IPS-18a (cell line): ENCODE measurements at regions not wholly inside any gene's neighbourhood (a gene's known extent, or its start where the extent isn't known, plus 50 kb on each side); places are given as distances from the start of the nearest gene placed in this dataset.

Source experiments
- H3K27ac ChIP-seq: one replicate; pipeline ENCODE4 v1.5.1; 2013; ENCODE audit warnings: low read length
- H3K27me3 ChIP-seq: one replicate; pipeline ENCODE4 v1.6.1; 2013; ENCODE audit warnings: mild to moderate bottlenecking, low read length; ENCODE audit not compliant: control insufficient read depth, insufficient read depth
- H3K36me3 ChIP-seq: one replicate; pipeline ENCODE4 v1.6.1; 2013; ENCODE audit warnings: low read depth, low read length; ENCODE audit not compliant: control insufficient read depth
- H3K4me1 ChIP-seq: one replicate; pipeline ENCODE4 v1.6.1; 2013; ENCODE audit warnings: low read depth, low read length; ENCODE audit not compliant: control insufficient read depth
- H3K4me3 ChIP-seq: one replicate; pipeline ENCODE4 v1.5.1; 2013; ENCODE audit warnings: low read length
- H3K9ac ChIP-seq: one replicate; pipeline ENCODE4 v1.6.1; 2013; ENCODE audit warnings: mild to moderate bottlenecking, low read length, moderate library complexity
- H3K9me3 ChIP-seq: one replicate; pipeline ENCODE4 v1.6.1; 2013; ENCODE audit warnings: low read depth, low read length; ENCODE audit not compliant: control insufficient read depth

DNA sequence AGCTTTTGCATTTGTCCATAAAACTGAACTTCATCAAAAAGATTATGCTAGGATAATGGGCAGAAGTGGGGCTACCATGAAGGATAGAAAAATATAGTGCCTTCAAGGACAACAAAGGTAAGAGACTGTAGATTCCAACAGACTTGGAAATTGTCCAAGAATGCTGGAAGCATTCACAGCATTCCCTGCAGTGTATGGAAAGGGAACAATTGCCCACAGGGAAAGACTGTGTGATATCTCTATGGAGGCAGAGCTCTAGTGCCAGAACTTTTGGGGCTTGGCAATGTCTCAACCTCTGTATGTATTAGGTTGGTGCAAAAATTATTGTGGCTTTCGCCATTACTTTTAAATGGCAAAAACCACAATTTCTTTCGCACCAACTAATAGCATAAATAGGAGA is 1598.8 kb upstream of the MIR17HG start:
- Histone ChIP-seq H3K27me3 (no peaks in the 10 kb centered on the region), H3K4me1 (no peaks in the 10 kb centered on the region), H3K36me3 (no peaks in the 10 kb centered on the region), H3K9me3 (no peaks in the 10 kb centered on the region), H3K27ac (no peak overlapping the region), H3K9ac (no peak overlapping the region), H3K4me3 (no peak overlapping the region)

DNA sequence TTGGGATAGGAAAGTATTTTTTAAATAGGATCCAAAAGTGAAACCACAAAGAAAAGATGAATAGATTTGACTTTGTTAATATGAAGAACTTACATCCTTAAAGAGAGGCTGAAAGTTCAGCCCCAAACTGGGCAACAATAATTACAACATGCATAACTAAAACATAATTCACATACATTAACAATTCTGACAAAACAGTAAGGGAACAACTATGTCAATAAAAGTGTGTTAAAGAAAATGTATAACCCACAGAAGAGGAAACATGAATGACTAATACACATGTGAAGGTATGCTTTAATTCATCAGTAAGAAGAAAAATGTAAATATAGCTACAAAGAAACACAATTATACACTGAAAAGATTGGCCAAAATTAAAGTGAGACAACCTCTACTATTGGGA is 1597.6 kb upstream of the MIR17HG start:
- H3K4me1 ChIP-seq: no peaks in the 10 kb centered on the region
- H3K4me3 ChIP-seq: no peak overlapping the region
- no peak overlapping the region for H3K27ac ChIP-seq
- no peaks in the 10 kb centered on the region for H3K27me3 ChIP-seq
- peaks cover 2% of the 10 kb centered on the region for H3K9me3 ChIP-seq
- H3K9ac ChIP-seq: no peak overlapping the region
- no peaks in the 10 kb centered on the region for H3K36me3 ChIP-seq

DNA sequence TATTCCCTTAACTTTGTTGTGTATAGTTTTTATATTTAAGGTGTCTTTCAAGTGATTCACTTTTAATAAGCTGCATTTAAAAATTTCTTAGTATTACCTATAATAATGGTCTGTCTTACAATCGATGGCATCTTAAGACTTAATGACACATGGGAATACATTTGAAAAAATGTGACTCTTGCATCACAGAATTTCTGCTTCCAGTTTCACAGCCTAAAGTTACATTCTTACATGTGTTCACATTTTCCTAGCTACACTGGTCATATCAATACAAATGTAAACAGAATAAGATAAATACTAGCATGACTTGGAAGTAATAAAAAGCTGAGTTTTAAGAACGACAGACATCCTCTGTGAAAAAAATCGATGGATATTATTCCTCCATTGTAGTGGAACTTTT is 1597.1 kb upstream of the MIR17HG start:
- H3K9me3 ChIP-seq: peaks cover 5% of the 10 kb centered on the region
- no peak overlapping the region for H3K9ac ChIP-seq
- no peaks in the 10 kb centered on the region for H3K36me3 ChIP-seq
- no peaks in the 10 kb centered on the region for H3K4me1 ChIP-seq
- no peaks in the 10 kb centered on the region for H3K27me3 ChIP-seq
- H3K4me3 ChIP-seq: no peak overlapping the region
- H3K27ac ChIP-seq: no peak overlapping the region

DNA sequence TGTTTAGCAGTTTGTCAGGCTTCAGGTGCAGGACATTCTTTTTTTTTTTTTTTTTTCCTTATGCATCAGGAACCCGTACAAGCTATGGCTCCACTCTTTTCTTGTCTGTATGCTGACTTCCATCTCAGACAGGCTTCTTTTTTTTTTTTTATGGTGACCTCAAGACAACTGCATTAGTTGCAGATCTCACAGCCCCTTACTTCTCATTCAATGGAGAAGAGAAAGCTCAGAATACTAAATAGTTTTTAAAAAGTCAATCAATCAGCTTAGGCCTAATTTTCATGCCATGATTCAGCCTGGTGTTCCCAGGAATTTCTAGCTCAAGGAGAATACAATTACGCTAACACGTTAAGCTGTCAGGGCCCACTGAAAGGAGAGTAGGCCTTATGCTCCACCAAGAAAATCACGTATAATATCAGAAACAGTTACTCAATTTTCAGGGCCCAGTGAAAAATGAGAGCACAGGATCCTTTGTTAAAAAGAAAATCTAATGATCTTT is 1596.0 kb upstream of the MIR17HG start:
- no peaks in the 10 kb centered on the region for H3K36me3 ChIP-seq
- no peak overlapping the region for H3K4me3 ChIP-seq
- H3K9ac ChIP-seq: no peak overlapping the region
- no peaks in the 10 kb centered on the region for H3K27me3 ChIP-seq
- peaks cover 15% of the 10 kb centered on the region for H3K9me3 ChIP-seq
- no peaks in the 10 kb centered on the region for H3K4me1 ChIP-seq
- H3K27ac ChIP-seq: no peak overlapping the region

DNA sequence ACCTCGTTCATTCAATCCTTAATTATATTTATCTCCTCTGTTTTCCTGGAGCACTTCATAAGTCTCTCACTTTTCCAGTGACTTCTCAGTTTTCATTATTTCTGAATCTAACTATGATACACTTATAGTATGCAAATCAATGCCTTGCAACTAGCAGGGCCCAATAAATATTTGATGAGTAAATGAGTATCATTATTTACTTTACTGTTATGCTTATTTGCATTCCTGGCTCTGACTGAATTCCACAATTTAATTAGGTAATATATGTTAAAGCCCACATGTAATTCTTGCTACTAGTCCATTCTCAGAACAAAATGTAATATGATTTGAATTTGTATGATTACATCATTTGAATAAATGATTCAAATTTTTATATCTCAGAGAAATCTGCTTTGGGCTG is 1595.1 kb upstream of the MIR17HG start:
- H3K27me3 ChIP-seq: no peaks in the 10 kb centered on the region
- no peaks in the 10 kb centered on the region for H3K4me1 ChIP-seq
- peaks cover 17% of the 10 kb centered on the region for H3K9me3 ChIP-seq
- H3K36me3 ChIP-seq: no peaks in the 10 kb centered on the region
- H3K9ac ChIP-seq: no peak overlapping the region
- H3K27ac ChIP-seq: no peak overlapping the region
- H3K4me3 ChIP-seq: no peak overlapping the region

DNA sequence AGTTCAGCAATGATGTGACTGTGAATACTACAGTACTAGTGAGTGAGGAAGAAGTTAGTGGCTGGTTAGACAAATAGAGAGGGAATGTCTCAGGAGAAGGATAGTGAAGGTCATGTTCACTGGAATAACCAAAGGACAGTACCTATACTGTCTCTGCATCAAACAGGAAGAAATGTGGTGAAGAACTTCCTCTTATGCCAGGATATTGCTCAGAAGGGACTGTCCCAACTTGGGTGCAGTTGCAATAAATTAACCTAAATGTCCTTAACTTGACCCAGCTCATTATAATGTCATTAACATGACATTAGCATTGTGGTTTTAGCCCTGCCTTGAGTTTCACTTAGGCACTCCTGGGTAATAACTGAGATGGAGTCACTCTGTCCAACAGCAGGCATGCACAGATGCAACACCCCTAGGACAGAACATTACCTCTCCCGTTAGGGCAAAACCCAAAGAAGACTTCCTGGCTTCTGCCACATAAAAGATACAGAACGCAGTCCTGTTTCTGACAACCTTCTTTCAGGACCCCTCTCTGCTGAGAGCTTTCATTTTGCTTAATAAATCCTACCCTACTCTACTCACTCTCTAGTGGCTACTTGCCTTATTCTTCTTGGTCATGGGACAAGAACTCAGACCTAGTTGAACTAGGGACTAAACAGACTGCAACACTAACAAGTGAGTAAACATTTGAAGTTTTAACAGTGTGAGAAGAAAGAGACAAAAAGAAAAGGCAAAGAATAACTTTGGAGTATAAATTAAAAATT is 1591.6 kb upstream of the MIR17HG start:
- H3K4me3 ChIP-seq: no peak overlapping the region

DNA sequence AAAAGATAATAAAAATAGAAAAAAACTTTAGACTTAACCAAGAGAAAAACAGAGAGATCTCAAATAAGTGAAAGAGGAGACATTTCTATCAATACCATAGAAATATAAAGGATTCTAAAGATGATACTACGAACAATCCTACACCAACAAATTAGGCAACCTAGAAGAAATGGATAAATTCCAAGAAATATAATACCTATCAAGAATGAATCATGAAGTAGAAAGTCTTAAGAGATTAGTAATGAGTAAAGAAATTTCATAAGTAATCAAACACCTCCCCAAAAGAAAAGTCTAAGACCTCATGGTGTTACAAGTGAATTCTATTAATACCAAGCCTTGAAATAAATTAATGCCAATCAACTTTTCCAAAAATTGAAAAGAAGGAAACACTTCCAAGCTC is 1584.5 kb upstream of the MIR17HG start:
- H3K9me3 ChIP-seq: no peaks in the 10 kb centered on the region
- no peak overlapping the region for H3K9ac ChIP-seq
- no peaks in the 10 kb centered on the region for H3K27me3 ChIP-seq
- H3K4me1 ChIP-seq: peaks cover 5% of the 10 kb centered on the region
- H3K27ac ChIP-seq: no peak overlapping the region
- no peaks in the 10 kb centered on the region for H3K36me3 ChIP-seq
- no peak overlapping the region for H3K4me3 ChIP-seq

More for the DNA sequence above, 1591.6 kb upstream of the MIR17HG start:
- no peaks in the 10 kb centered on the region for H3K36me3 ChIP-seq
- H3K9ac ChIP-seq: no peak overlapping the region
- H3K4me1 ChIP-seq: no peaks in the 10 kb centered on the region
- no peaks in the 10 kb centered on the region for H3K27me3 ChIP-seq
- H3K27ac ChIP-seq: no peak overlapping the region
- peaks cover 17% of the 10 kb centered on the region for H3K9me3 ChIP-seq

DNA sequence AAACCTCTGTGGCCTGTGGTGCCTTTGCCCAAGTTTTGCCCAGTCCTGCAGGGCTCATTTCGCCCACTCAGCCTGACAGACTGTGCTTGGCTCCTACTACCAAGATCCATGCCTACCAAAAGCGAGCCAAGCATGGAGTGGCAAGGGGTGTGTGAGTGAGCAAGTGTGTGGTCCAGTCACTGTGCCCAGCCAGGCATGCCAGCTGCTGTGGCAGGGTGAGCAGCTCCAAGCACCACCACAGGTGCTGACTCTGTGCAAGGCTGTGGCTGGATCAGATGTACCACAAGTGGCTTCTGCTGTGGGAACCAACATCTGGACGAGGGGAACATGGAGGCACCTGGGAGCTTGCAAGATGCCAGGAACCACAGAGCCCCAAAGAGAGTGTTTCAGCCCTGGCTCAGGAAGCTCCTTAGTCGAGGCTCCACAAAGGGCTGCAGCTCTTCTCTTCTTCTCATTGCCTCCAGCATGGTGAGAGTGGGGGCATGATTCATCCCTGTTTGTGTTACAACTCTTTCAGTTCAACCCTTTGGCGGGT is 1564.2 kb upstream of the MIR17HG start:
- H3K36me3 ChIP-seq: no peaks in the 10 kb centered on the region
- H3K9ac ChIP-seq: no peak overlapping the region
- no peaks in the 10 kb centered on the region for H3K4me1 ChIP-seq
- H3K9me3 ChIP-seq: no peaks in the 10 kb centered on the region
- H3K4me3 ChIP-seq: no peak overlapping the region
- H3K27me3 ChIP-seq: no peaks in the 10 kb centered on the region
- H3K27ac ChIP-seq: no peak overlapping the region

DNA sequence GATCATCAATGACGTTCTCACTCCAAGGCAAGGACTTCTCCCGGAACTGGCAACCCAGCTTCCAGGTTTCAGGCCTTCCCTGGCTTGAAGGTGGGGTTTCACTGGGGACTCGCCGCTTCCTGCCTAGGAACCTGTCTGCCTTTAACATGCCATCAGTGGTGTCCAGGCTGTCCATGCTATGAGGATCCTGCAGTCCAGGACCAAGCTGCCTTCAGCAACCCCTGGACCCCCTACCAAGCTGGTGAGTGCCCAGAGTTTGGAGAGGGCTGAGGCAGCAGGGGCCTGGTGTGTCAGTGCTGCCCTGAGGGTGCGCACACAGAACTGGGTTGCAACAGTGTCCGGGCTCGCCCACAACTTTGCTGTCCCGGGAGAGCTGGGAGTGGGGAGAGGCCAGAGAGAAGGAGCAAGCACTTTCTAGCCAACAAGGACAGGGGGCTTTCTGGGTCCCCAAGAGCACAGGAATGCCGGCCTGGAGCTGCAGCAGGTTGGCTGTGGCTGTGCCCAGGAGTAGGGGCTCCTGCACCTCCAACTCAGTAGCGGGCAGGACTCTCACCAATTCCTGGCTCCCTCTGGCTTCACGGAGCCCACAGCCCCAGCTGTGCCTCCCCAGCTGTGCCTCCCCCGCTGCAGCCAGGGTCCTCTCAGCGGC is 1563.2 kb upstream of the MIR17HG start:
- H3K4me1 ChIP-seq: no peaks in the 10 kb centered on the region
- H3K9ac ChIP-seq: no peak overlapping the region
- no peaks in the 10 kb centered on the region for H3K9me3 ChIP-seq
- H3K36me3 ChIP-seq: no peaks in the 10 kb centered on the region
- no peak overlapping the region for H3K27ac ChIP-seq
- no peaks in the 10 kb centered on the region for H3K27me3 ChIP-seq
- no peak overlapping the region for H3K4me3 ChIP-seq

DNA sequence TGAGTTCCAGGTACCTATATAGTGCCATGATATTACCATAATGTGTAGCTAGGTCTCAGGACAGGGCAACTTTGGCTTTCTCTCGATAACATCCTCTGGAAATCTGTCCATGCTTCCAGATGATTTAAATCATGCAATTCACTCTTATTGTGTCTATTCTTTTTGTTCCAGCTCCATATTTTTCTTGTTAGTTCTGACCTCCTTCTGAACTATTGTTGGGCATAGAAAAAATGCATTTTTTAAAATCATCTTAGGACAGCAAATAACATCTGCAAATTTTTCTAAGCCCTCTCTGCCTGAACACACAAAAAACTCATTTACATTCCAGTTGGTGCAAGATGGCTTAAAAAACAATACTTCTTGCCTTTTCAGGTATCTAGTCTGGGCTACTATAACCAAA is 1561.0 kb upstream of the MIR17HG start:
- H3K9ac ChIP-seq: no peak overlapping the region
- no peaks in the 10 kb centered on the region for H3K9me3 ChIP-seq
- no peaks in the 10 kb centered on the region for H3K36me3 ChIP-seq
- no peak overlapping the region for H3K4me3 ChIP-seq
- no peaks in the 10 kb centered on the region for H3K27me3 ChIP-seq
- H3K4me1 ChIP-seq: peaks cover 3% of the 10 kb centered on the region
- H3K27ac ChIP-seq: no peak overlapping the region

DNA sequence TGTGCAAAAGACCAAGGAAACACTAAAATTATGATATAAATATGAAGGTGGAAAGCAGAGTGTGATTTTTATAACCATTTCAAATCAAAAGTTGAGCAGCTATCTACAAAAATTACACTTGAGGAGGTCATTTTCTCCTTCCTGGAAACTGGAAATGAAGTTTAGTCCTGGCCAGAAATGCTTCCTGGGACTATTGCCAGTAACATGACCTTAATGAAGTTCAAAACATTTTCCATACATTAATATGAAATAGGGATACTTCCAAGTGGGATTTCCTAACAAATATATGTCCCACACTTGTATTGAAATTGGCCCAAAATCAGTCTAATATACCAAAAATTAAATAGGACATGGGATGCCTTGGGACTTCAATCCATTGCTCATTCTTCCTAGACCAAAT is 1556.8 kb upstream of the MIR17HG start:
- H3K27me3 ChIP-seq: no peaks in the 10 kb centered on the region
- H3K9ac ChIP-seq: no peak overlapping the region
- no peaks in the 10 kb centered on the region for H3K36me3 ChIP-seq
- peaks cover 3% of the 10 kb centered on the region for H3K4me1 ChIP-seq
- no peaks in the 10 kb centered on the region for H3K9me3 ChIP-seq
- H3K4me3 ChIP-seq: no peak overlapping the region
- H3K27ac ChIP-seq: no peak overlapping the region
